Common myeloid progenitor, CD34-positive (primary cell): ENCODE measurements at regions not wholly inside any gene's neighbourhood (a gene's known extent, or its start where the extent isn't known, plus 50 kb on each side); places are given as distances from the start of the nearest gene placed in this dataset.

ENCODE experiments used
- CTCF ChIA-PET: fragments of 350-600 bp; sonication (Branson Sonifier 250); formaldehyde crosslinking; loops from one replicate; lab custom pipeline; 2021; ENCODE audit warnings: antibody characterized with exemption; lab: Charles Lee
- POLR2A ChIA-PET: fragments of 350-600 bp; sonication (Branson Sonifier 250); formaldehyde crosslinking; loops from one replicate; lab custom pipeline; 2021; ENCODE audit warnings: antibody characterized with exemption; lab: Charles Lee
- DNase-seq, 3 donors: peaks; one replicate each; pipeline versions ENCODE4 v3.0.0 to v3.0.0-alpha.2; 2013
- H3K27ac ChIP-seq, 2 experiments: 1 replicate in 1 of 2; 2 replicates in 1 of 2; pipeline ENCODE4 v1.7.0; 2013; ENCODE audit warnings: inconsistent platforms in 2 of 2, low read length in 2 of 2, mild to moderate bottlenecking in 2 of 2, low read depth in 1 of 2, moderate library complexity in 1 of 2; ENCODE audit not compliant: severe bottlenecking in 2 of 2, insufficient read depth in 1 of 2, poor library complexity in 1 of 2
- H3K27me3 ChIP-seq, 5 experiments: replicated peaks in 2 of 5; 1 replicate in 3 of 5; 2 replicates in 2 of 5; pipeline versions ENCODE4 v1.6.1 to v1.7.0; 2013; ENCODE audit warnings: low read length in 4 of 5, mild to moderate bottlenecking in 2 of 5, moderate library complexity in 2 of 5, inconsistent platforms in 1 of 5; ENCODE audit not compliant: insufficient read depth in 5 of 5, control insufficient read depth in 4 of 5
- H3K36me3 ChIP-seq, 4 experiments: 1 replicate in 2 of 4; 2 replicates in 2 of 4; pipeline versions ENCODE4 v1.6.1 to v1.7.0; 2013; ENCODE audit warnings: low read length in 3 of 4, control low read depth in 1 of 4, mild to moderate bottlenecking in 1 of 4; ENCODE audit not compliant: control insufficient read depth in 4 of 4, insufficient read depth in 4 of 4
- H3K4me1 ChIP-seq, 4 experiments: 1 replicate in 3 of 4; 2 replicates in 1 of 4; pipeline versions ENCODE4 v1.6.1 to v1.7.1; 2013; ENCODE audit warnings: low read length in 3 of 4, mild to moderate bottlenecking in 3 of 4, control low read depth in 1 of 4, inconsistent platforms in 1 of 4, moderate library complexity in 1 of 4; ENCODE audit not compliant: control insufficient read depth in 4 of 4, insufficient read depth in 4 of 4; ENCODE audit errors: control extremely low read depth in 1 of 4
- H3K4me3 ChIP-seq, 7 experiments: 1 replicate in 4 of 7; 2 replicates in 3 of 7; pipeline versions ENCODE4 v1.5.1 to v1.7.0; 2013; ENCODE audit warnings: mild to moderate bottlenecking in 7 of 7, low read length in 6 of 7, moderate library complexity in 6 of 7, inconsistent platforms in 2 of 7, low read depth in 2 of 7, control low read depth in 1 of 7; ENCODE audit not compliant: insufficient read depth in 4 of 7, control insufficient read depth in 1 of 7; ENCODE audit errors: extremely low read depth in 1 of 7
- H3K9me3 ChIP-seq, 5 experiments: 1 replicate in 4 of 5; 2 replicates in 1 of 5; pipeline versions ENCODE4 v1.6.1 to v1.7.1; 2013; ENCODE audit warnings: low read length in 4 of 5, mild to moderate bottlenecking in 2 of 5, inconsistent platforms in 1 of 5, low read depth in 1 of 5, moderate library complexity in 1 of 5; ENCODE audit not compliant: control insufficient read depth in 4 of 5, insufficient read depth in 2 of 5; ENCODE audit errors: control extremely low read depth in 1 of 5
- WGBS: methylation state at CpG from one replicate; pipeline ENCODE4 v1.1.5; 2013; ENCODE audit not compliant: insufficient coverage; 5-methylcytosine and 5-hydroxymethylcytosine counted together

DNA sequence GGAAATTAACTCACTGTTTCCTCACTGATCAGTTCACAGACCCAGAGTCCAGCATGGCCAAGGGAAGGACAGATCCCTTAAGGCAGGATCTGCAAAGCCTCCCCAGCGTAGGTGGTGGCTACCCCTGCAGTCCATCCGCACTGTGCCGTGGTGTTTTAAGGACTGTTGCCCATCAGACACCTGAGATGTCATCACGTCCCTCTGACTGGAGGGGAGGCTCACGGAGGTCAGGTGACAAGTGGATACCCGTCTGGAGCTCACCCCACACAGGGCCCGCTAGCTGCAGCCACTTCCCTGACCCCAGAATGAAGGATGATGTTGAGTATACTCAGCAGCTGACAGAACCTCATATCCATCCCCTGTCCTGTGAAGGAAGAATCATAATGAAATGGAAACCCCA is 161.8 kb upstream of the GGTLC1 start:
- ChIA-PET POLR2A (no interaction called here), CTCF (interaction anchor here (1.0 to 2.0 kb wide), 3 partner anchors 10 to 12 kb away, joined by 3 to 12 read pairs (median 7); no protein-coding TSS in a partner anchor)
- WGBS: 96% methylated on average over 7 of the region's 7 CpGs
- Histone ChIP-seq H3K27ac (no peak overlapping the region), H3K4me3 (no peak overlapping the region), H3K27me3 (peaks cover 0 to 4% (median 0%) of the 10 kb centered on the region in 5 experiments), H3K36me3 (no peaks in the 10 kb centered on the region), H3K4me1 (peaks cover 0 to 11% (median 0%) of the 10 kb centered on the region in 4 experiments), H3K9me3 (peaks cover 0 to 7% (median 6%) of the 10 kb centered on the region in 5 experiments)
- DNase-seq: no peak

DNA sequence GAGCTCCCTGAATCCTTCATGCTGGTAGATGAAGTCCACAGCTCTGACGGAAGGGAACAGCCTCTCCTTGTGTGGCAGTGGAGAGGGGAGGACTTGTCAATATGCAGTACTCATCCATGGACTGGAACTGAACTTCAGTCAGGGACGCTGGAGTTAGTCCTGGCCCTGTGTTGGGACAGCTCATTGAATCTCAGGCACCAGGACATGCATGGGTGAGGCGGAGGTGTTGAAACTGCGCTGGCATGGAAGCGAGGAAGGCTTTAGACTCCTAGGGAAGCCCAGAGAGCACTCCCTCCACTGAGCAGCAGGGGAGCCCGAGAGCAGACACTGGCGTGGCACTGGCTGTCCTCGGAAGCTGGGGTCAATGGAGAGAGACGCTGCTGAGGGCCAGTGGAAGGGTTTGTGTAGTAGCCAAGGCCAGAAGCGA is 161.3 kb upstream of the GGTLC1 start:
- DNase-seq: no peak
- no peak overlapping the region for H3K27ac ChIP-seq
- 65% methylated on average over 9 of the region's 10 CpGs for WGBS

DNA sequence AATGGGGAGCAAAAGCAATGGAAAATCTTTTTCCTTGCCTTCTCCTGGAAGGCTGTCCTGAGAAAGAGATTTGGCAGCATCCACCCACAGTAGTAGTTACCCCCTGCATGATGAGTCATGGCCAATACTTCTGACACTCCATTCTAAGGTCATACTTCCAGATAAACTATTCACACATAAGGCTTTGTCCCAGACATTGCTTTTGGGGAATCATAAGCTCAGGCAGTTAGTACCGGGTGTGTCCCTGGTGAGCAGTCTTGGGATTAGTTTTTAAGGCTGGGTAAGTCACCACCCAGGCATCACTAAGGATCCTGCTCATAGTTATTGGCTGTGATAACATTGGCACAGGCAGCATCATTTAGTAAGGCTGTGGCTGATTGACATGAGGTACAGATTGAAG is 160.6 kb upstream of the GGTLC1 start:
- peaks cover 0 to 7% (median 6%) of the 10 kb centered on the region in 5 experiments for H3K9me3 ChIP-seq
- CTCF ChIA-PET: interaction anchor here (1.0 to 1.6 kb wide), 3 partner anchors 10 to 632 kb away, joined by 3 to 7 read pairs (median 4); no protein-coding TSS in a partner anchor
- peaks cover 0 to 11% (median 0%) of the 10 kb centered on the region in 4 experiments for H3K4me1 ChIP-seq
- H3K27me3 ChIP-seq: peaks cover 0 to 4% (median 0%) of the 10 kb centered on the region in 5 experiments
- H3K4me3 ChIP-seq: no peak overlapping the region
- no peak overlapping the region for H3K27ac ChIP-seq
- no peaks in the 10 kb centered on the region for H3K36me3 ChIP-seq
- no peak for DNase-seq
- POLR2A ChIA-PET: no interaction called here
- 100% methylated on average over 1 of the region's 1 CpG for WGBS

More for the DNA sequence above, 161.3 kb upstream of the GGTLC1 start:
- ChIA-PET POLR2A (no interaction called here), CTCF (interaction anchor here (1.6 kb wide), 1 partner anchor 11 kb away, joined by 7 read pairs; no protein-coding TSS in a partner anchor)
- Histone ChIP-seq H3K36me3 (no peaks in the 10 kb centered on the region), H3K4me3 (no peak overlapping the region), H3K9me3 (peaks cover 0 to 7% (median 6%) of the 10 kb centered on the region in 5 experiments), H3K27me3 (peaks cover 0 to 4% (median 0%) of the 10 kb centered on the region in 5 experiments), H3K4me1 (peaks cover 0 to 11% (median 0%) of the 10 kb centered on the region in 4 experiments)

DNA sequence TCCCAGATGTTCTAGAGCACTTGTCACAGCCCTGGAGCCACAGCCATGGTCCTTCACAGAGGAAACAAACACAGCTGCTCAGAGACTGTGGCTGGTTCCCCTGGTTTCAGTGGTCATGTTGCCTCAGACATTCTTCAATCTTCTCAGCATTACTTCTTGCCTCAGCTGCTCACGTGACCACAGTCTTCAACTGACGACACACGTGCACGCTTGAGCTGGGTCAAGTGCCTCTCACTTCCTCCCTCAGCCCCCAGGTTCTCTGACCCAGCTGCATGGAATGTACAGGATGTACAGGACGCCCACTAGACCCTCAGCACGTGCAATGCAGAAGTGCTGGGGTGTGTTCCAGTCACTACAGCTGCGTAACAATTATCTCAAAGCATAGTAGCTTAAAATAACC is 159.8 kb upstream of the GGTLC1 start:
- Histone ChIP-seq H3K4me1 (peaks cover 0 to 11% (median 0%) of the 10 kb centered on the region in 4 experiments), H3K27me3 (peaks cover 0 to 4% (median 0%) of the 10 kb centered on the region in 5 experiments), H3K27ac (no peak overlapping the region), H3K36me3 (no peaks in the 10 kb centered on the region), H3K4me3 (no peak overlapping the region), H3K9me3 (peaks cover 0 to 7% (median 6%) of the 10 kb centered on the region in 5 experiments)
- ChIA-PET POLR2A (no interaction called here), CTCF (interaction anchor here (1.0 kb wide), 2 partner anchors 10 to 633 kb away, joined by 3 to 4 read pairs; no protein-coding TSS in a partner anchor)
- WGBS: 29% methylated on average over 5 of the region's 7 CpGs
- DNase-seq: peak; percentile 2 to 54 (median 35)

DNA sequence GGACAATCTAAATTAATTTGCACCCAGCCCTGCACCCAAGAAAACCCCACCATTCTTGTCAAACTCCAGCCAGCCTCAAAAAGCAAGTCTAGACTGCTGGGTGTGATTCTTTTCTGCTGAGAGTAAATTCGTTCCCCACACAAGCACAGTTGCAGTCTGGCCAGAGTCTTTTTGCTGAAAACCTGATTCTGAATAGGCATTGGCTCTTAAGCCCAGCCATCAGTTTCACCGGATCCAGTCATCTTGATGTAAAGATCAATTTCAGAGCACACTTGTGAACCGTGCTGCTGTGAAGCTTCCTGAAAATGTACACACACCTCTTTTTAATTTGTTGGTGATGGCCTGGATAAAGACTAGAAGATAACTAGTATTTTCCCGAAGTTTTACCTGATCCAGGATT is 159.4 kb upstream of the GGTLC1 start:
- Histone ChIP-seq H3K4me1 (peaks cover 0 to 11% (median 0%) of the 10 kb centered on the region in 4 experiments), H3K9me3 (peaks cover 0 to 8% (median 6%) of the 10 kb centered on the region in 5 experiments), H3K27me3 (peaks cover 0 to 6% (median 0%) of the 10 kb centered on the region in 5 experiments), H3K4me3 (no peak overlapping the region), H3K36me3 (no peaks in the 10 kb centered on the region), H3K27ac (no peak overlapping the region)
- no peak for DNase-seq
- WGBS: 88% methylated on average over 4 of the region's 4 CpGs
- ChIA-PET CTCF (interaction anchor here (1.0 kb wide), 2 partner anchors 11 to 634 kb away, joined by 3 to 4 read pairs; no protein-coding TSS in a partner anchor), POLR2A (no interaction called here)

DNA sequence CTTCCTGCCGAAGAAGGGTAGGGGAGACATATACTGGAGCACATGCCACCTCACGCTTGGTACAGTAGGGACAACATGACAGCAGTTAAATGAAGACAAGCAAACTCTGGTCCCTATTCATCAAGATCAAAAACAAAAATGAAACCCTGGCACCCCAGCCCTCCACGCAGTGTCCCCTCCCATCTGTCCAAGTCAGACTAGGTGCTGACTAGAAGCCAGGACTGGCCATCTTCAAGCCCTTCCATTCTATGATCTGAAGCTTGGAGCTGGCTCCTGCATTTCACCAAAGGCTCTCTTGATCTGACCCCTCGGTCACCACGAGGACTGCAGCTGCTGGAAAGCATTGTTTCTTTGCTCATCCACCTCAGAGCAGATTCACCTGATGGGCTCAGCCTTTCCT is 158.9 kb upstream of the GGTLC1 start:
- Histone ChIP-seq H3K9me3 (peaks cover 0 to 8% (median 6%) of the 10 kb centered on the region in 5 experiments), H3K4me3 (no peak overlapping the region), H3K4me1 (peaks cover 0 to 11% (median 0%) of the 10 kb centered on the region in 4 experiments), H3K36me3 (no peaks in the 10 kb centered on the region), H3K27me3 (peaks cover 0 to 7% (median 0%) of the 10 kb centered on the region in 5 experiments), H3K27ac (no peak overlapping the region)
- ChIA-PET POLR2A (no interaction called here), CTCF (no interaction called here)
- DNase-seq: no peak
- 95% methylated on average over 5 of the region's 5 CpGs for WGBS

DNA sequence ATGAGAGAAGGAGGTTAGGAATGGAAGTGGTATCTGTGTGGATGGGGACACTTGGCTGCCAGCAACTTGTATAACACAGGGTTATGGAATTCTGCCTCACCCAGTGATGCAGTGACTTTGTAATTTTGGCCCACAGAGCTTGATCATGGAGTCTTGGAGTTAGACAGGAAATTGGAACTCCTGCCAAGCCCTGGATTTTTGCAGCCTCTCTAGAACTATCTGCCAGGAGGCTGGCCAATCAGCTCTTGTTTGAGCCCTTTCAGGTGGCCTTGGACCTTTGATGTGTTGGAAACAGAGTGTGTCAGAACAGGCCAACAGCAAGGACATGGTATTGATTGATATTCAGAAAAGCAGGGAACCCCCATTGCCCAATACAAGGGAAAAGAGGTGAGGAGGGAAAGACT is 157.7 kb upstream of the GGTLC1 start:
- CTCF ChIA-PET: no interaction called here
- H3K27ac ChIP-seq: no peak overlapping the region
- peaks cover 0 to 11% (median 0%) of the 10 kb centered on the region in 4 experiments for H3K4me1 ChIP-seq
- DNase-seq: no peak
- peaks cover 0 to 7% (median 0%) of the 10 kb centered on the region in 5 experiments for H3K27me3 ChIP-seq
- POLR2A ChIA-PET: no interaction called here
- peaks cover 0 to 12% (median 8%) of the 10 kb centered on the region in 5 experiments for H3K9me3 ChIP-seq
- H3K36me3 ChIP-seq: no peaks in the 10 kb centered on the region
- no peak overlapping the region for H3K4me3 ChIP-seq
